Astrocyte (in vitro differentiated cells and primary cell): ENCODE measurements at regions not wholly inside any gene's neighbourhood (a gene's known extent, or its start where the extent isn't known, plus 50 kb on each side); places are given as distances from the start of the nearest gene placed in this dataset.

Experiments
- CTCF ChIP-seq: IDR thresholded peaks from 2 replicates; pipeline ENCODE4 v1.5.1; 2011; ENCODE audit warnings: low read depth, mild to moderate bottlenecking, inconsistent platforms, low read length, moderate library complexity; ENCODE audit not compliant: insufficient read depth
- EZH2 ChIP-seq: IDR thresholded peaks from 2 replicates; pipeline ENCODE4 v1.6.1; 2012; ENCODE audit warnings: mild to moderate bottlenecking, low read length, inconsistent platforms; ENCODE audit not compliant: insufficient read depth

GRCh38 chr6:121582262-121582661 is 146.8 kb downstream of the GJA1 start:
- TF ChIP-seq CTCF, result no peak
- TF ChIP-seq EZH2, result no peak
